Coronary artery (tissue), 2 donors: ENCODE measurements at regions not wholly inside any gene's neighbourhood (a gene's known extent, or its start where the extent isn't known, plus 50 kb on each side); places are given as distances from the start of the nearest gene placed in this dataset.

ENCODE experiments used
- DNase-seq: peaks from one replicate; pipeline ENCODE4 v3.0.0-alpha.2; 2017; ENCODE audit warnings: low spot score
- H3K27ac ChIP-seq, 2 donors: fragments of 200-600 bp; sonication (generic); one replicate each; pipeline ENCODE4 v1.5.1; 2016 to 2019
- H3K4me3 ChIP-seq: fragments of 200-600 bp; sonication (generic); 2 replicates; pipeline ENCODE4 v1.5.1; 2016; ENCODE audit warnings: mild to moderate bottlenecking, moderate library complexity
- CTCF ChIP-seq: fragments of 200-600 bp; sonication (generic); IDR thresholded peaks from one replicate; pipeline ENCODE4 v1.5.1; 2019; ENCODE audit warnings: antibody characterized with exemption

GRCh38 chr6:11828262-11828870, 49.8 kb upstream of the ADTRP start:
- TF ChIP-seq CTCF = no peak
- no peak overlapping the region for H3K4me3 ChIP-seq
- DNase-seq = no peak
- no peak overlapping the region for H3K27ac ChIP-seq
